WERI-Rb-1 (cell line): ENCODE measurements at regions not wholly inside any gene's neighbourhood (a gene's known extent, or its start where the extent isn't known, plus 50 kb on each side); places are given as distances from the start of the nearest gene placed in this dataset.

Experiments
- DNase-seq: peaks from one replicate; pipeline ENCODE4 v3.0.0-alpha.2; 2020
- H3K27ac ChIP-seq: fragments of 250-450 bp; sonication (Bioruptor Pico); 2 replicates; pipeline ENCODE4 v1.5.1; 2020; ENCODE audit warnings: mild to moderate bottlenecking, moderate library complexity
- H3K27me3 ChIP-seq: fragments of 250-450 bp; sonication (Bioruptor Pico); 2 replicates; pipeline ENCODE4 v1.5.1; 2021; ENCODE audit warnings: mild to moderate bottlenecking, low read depth, moderate library complexity; ENCODE audit not compliant: insufficient read depth, severe bottlenecking
- H3K36me3 ChIP-seq: fragments of 250-450 bp; sonication (Bioruptor Pico); 2 replicates; pipeline ENCODE4 v1.5.1; 2020; ENCODE audit warnings: mild to moderate bottlenecking, moderate library complexity
- H3K4me3 ChIP-seq: 2 replicates; pipeline ENCODE4 v1.5.1; 2011; ENCODE audit warnings: low read depth, mild to moderate bottlenecking, control low read depth, low read length
- H3K9me3 ChIP-seq: fragments of 250-450 bp; sonication (Bioruptor Pico); 2 replicates; pipeline ENCODE4 v1.5.1; 2021; ENCODE audit warnings: mild to moderate bottlenecking, moderate library complexity; ENCODE audit not compliant: severe bottlenecking
- TF ChIP-seq, protein P1 (sequence below): IDR thresholded peaks from 2 replicates; pipeline ENCODE4 v1.5.1; 2011; ENCODE audit warnings: low read depth, mild to moderate bottlenecking, control low read depth, inconsistent platforms, low read length

DNA sequence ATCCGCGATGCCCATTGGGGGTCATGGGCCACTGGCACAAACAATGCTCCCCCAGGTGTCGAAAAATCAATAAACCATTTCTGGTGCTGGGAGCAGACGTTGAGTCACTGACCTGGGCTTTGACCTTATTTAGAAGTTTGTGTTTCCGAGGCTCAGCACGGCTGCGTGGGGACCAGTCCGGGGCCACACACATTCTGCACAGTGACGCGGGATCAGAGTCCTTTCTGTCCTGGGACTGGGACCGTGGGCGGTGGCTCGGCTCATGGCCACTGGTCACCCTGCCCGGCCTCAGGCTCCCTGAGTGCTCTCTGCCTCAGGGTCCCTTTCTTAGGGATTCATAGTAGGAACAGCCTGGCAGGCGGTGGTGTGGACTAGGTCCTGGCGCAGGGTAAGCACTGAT is 1266.0 kb downstream of the BRD1 start:
- no peak overlapping the region for H3K27ac ChIP-seq
- no peak for DNase-seq
- H3K36me3 ChIP-seq: no peaks in the 10 kb centered on the region
- no peak overlapping the region for H3K4me3 ChIP-seq
- H3K27me3 ChIP-seq: no peaks in the 10 kb centered on the region
- TF ChIP-seq, protein P1, sequence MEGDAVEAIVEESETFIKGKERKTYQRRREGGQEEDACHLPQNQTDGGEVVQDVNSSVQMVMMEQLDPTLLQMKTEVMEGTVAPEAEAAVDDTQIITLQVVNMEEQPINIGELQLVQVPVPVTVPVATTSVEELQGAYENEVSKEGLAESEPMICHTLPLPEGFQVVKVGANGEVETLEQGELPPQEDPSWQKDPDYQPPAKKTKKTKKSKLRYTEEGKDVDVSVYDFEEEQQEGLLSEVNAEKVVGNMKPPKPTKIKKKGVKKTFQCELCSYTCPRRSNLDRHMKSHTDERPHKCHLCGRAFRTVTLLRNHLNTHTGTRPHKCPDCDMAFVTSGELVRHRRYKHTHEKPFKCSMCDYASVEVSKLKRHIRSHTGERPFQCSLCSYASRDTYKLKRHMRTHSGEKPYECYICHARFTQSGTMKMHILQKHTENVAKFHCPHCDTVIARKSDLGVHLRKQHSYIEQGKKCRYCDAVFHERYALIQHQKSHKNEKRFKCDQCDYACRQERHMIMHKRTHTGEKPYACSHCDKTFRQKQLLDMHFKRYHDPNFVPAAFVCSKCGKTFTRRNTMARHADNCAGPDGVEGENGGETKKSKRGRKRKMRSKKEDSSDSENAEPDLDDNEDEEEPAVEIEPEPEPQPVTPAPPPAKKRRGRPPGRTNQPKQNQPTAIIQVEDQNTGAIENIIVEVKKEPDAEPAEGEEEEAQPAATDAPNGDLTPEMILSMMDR: no peak
- no peaks in the 10 kb centered on the region for H3K9me3 ChIP-seq

DNA sequence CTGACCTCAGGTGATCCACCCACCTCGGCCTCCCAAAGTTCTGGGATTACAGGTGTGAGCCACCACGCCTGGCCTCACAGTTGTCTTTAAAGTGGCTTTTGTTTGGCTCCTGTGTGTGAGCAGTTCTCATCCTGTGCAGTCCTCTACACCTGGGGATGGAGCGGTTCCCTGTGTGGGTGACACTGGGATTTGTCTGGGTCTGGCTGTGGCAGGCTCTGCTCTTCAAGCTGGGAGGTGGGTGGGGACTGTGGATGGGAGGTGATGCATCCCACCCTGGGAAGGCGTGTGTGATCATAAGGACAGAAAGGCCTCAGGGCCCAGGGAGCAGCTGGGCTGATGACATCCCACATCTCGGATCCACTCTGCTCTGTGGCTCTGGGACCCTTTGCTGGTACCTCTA is 1266.8 kb downstream of the BRD1 start:
- H3K27ac ChIP-seq: no peak overlapping the region
- no peak overlapping the region for H3K4me3 ChIP-seq
- TF ChIP-seq, protein P1: no peak
- H3K36me3 ChIP-seq: no peaks in the 10 kb centered on the region
- no peaks in the 10 kb centered on the region for H3K9me3 ChIP-seq
- no peak for DNase-seq
- H3K27me3 ChIP-seq: no peaks in the 10 kb centered on the region

DNA sequence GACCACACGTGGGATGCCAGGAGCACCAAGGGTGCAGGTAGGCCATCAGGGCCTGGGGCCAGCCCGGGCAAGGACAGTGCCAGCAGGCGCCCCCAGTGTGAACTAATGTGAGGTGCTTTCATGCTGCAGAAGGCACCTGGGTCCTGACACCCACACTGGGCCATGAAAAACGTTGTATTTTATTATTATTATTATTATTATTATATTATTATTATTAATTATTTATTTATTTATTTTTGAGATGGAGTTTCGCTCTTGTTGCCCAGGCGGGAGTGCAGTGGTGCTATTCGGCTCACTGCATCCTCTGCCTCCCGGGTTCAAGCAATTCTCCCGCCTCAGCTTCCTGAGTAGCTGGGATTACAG is 1267.3 kb downstream of the BRD1 start:
- TF ChIP-seq, protein P1: no peak

DNA sequence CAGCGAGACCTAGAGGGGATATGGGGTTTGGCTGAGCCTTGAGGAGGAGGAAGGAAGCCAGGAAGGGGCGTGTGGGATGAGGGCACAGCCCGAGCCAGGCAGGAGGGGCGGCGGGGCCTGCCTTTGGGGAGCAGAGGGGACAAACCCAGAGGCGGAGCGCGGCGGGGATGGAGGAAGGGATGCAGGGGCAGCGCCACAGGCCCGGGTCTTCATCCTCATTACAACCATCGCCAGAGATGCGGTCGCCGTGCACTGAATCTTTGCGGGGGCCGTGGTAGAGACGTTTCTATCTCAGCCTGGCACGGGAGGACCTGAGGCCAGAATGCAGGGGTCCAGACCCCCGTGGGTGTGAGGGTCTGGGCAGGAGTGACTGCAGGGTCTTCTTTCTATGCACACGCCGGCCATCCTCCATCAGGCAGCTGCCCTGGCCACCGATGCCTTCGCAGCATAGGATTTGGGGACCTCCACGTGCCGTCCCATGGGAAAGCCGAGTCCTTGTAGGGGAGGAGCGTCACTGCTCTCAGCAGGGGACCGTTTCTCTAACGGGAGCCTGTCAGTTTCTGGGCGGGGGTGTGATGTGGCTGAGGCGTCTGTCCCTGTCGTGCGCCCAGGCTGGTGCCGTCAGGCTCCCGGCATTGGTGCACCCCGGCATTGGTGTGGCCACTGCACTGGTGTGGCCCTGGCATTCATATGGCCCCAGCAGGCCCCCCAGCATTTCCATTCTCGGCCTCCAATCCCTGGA is 1267.9 kb downstream of the BRD1 start:
- Histone ChIP-seq H3K4me3 (no peak overlapping the region), H3K9me3 (no peaks in the 10 kb centered on the region), H3K27me3 (no peaks in the 10 kb centered on the region), H3K36me3 (no peaks in the 10 kb centered on the region), H3K27ac (no peak overlapping the region)
- no peak for DNase-seq
- TF ChIP-seq, protein P1: no peak

More for the DNA sequence above, 1267.3 kb downstream of the BRD1 start:
- H3K9me3 ChIP-seq: no peaks in the 10 kb centered on the region
- H3K36me3 ChIP-seq: no peaks in the 10 kb centered on the region
- no peak for DNase-seq
- no peak overlapping the region for H3K4me3 ChIP-seq
- H3K27me3 ChIP-seq: no peaks in the 10 kb centered on the region
- no peak overlapping the region for H3K27ac ChIP-seq

DNA sequence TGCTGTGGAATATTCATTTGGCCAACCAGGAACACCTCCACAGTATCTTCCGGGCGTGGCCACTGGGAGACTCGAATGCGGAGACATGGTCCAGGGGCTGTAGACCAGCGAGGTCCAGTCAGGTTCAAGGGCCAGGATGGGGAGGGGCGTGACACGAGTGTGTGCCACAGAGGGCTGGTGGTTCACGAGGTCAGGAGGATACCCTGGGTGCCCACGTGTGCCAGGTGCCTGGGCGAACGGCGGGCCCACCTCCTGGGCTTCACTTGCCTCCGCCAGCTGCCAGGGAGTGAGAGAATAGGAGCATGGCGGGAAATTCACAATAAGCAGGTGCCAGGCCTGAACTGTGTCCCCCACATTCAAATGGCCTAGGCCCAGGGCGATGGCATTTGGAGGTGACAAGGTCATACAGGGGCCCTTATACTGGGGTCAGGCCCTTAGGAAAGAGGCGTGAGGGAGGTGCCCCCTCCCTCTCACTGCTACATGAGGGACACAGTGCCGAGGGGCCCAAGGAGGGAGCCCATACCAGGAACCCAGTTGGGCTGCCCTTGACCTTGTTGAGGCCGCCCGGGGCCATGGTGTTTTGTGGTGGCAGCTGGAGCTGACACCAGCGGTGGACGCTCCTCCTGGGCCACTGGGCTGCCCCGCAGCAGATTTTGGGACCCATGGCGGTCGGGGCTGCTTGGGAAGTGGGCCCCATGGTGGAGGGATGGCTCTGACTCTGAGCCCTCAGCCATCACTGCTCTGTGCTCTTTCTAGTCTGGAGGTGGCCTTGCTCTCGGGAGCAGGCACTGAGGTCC is 1268.9 kb downstream of the BRD1 start:
- H3K36me3 ChIP-seq: no peaks in the 10 kb centered on the region
- TF ChIP-seq, protein P1: no peak
- H3K9me3 ChIP-seq: no peaks in the 10 kb centered on the region
- no peak overlapping the region for H3K27ac ChIP-seq
- no peak for DNase-seq
- H3K4me3 ChIP-seq: no peak overlapping the region
- no peaks in the 10 kb centered on the region for H3K27me3 ChIP-seq
